BJ (cell line): ENCODE measurements at regions not wholly inside any gene's neighbourhood (a gene's known extent, or its start where the extent isn't known, plus 50 kb on each side); places are given as distances from the start of the nearest gene placed in this dataset.

Source experiments
- CTCF ChIA-PET: fragments of 350-600 bp; formaldehyde crosslinking; extraction: SDS; loops from one replicate; lab custom pipeline; 2021; ENCODE audit warnings: antibody characterized with exemption, inconsistent platforms; lab: Yijun Ruan, JAX
- POLR2A ChIA-PET: fragments of 300-600 bp; sonication (Branson Sonifier 250); formaldehyde crosslinking; extraction: SDS; loops from one replicate; lab custom pipeline; 2021; ENCODE audit warnings: antibody characterized with exemption; lab: Charles Lee
- DNase-seq: peaks from one replicate; pipeline ENCODE4 v3.0.0-alpha.2; 2011; ENCODE audit warnings: low read depth
- H3K27me3 ChIP-seq: 2 replicates; pipeline ENCODE4 v1.6.0; 2011; ENCODE audit warnings: low read length; ENCODE audit not compliant: control insufficient read depth, insufficient read depth
- H3K36me3 ChIP-seq: 2 replicates; pipeline ENCODE4 v1.5.1; 2011; ENCODE audit warnings: low read length; ENCODE audit not compliant: control insufficient read depth, insufficient read depth
- H3K4me3 ChIP-seq: 2 replicates; pipeline ENCODE4 v1.5.1; 2011; ENCODE audit warnings: low read depth, mild to moderate bottlenecking, control low read depth, low read length
- TF ChIP-seq, protein P1 (sequence below): IDR thresholded peaks from 2 replicates; pipeline ENCODE4 v1.5.1; 2011; ENCODE audit warnings: low read depth, mild to moderate bottlenecking, control low read depth, inconsistent platforms, low read length, moderate library complexity; ENCODE audit not compliant: insufficient read depth

DNA sequence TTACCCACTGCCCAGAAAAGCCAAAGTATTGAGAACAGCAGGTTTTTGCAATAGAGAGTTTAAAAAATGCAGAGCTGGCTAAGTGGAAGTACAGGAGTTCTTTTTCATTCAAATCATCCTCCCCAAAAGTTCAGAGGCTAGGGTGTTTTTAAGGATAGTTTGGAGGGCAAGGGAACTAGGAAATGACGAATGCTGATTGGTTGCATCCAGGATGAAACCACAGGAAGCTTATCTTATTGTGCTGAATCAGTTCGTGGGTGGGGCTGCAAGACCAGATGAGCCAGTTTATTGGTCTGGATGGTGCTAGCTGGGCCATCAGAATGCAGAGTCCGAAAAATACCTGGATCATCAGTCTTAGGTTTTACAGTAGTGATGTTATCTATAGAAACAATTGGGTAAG lies 1427.1 kb downstream of the LRRC4C start:
- POLR2A ChIA-PET, result no interaction called here
- TF ChIP-seq, protein P1, sequence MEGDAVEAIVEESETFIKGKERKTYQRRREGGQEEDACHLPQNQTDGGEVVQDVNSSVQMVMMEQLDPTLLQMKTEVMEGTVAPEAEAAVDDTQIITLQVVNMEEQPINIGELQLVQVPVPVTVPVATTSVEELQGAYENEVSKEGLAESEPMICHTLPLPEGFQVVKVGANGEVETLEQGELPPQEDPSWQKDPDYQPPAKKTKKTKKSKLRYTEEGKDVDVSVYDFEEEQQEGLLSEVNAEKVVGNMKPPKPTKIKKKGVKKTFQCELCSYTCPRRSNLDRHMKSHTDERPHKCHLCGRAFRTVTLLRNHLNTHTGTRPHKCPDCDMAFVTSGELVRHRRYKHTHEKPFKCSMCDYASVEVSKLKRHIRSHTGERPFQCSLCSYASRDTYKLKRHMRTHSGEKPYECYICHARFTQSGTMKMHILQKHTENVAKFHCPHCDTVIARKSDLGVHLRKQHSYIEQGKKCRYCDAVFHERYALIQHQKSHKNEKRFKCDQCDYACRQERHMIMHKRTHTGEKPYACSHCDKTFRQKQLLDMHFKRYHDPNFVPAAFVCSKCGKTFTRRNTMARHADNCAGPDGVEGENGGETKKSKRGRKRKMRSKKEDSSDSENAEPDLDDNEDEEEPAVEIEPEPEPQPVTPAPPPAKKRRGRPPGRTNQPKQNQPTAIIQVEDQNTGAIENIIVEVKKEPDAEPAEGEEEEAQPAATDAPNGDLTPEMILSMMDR, result no peak
- no peak overlapping the region for H3K4me3 ChIP-seq
- H3K27me3 ChIP-seq, result no peaks in the 10 kb centered on the region
- DNase-seq, result no peak
- CTCF ChIA-PET, result no interaction called here
- no peaks in the 10 kb centered on the region for H3K36me3 ChIP-seq

DNA sequence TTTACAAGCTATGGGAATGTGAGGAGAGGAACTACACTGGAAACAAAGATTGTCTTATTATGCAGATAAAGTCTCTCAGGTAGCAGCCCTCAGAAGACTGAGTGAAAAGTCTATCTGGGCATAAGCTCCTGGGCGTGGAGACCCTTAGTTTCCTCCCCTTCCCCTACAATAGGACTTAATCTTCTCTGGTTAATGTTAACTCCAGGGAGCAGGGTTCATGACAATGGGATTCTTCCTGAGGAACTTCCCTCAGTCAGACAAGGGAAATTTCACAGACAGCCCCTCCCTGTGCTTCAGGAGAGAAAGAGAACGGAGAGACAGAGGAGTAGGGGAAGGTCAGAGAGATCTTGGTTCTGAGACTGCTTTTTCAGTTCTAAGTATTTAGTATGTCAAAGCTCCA lies 1428.6 kb downstream of the LRRC4C start:
- DNase-seq, result no peak
- H3K4me3 ChIP-seq, result no peak overlapping the region
- CTCF ChIA-PET, result no interaction called here
- POLR2A ChIA-PET, result no interaction called here
- TF ChIP-seq, protein P1, result no peak
- H3K36me3 ChIP-seq, result no peaks in the 10 kb centered on the region
- H3K27me3 ChIP-seq, result no peaks in the 10 kb centered on the region

DNA sequence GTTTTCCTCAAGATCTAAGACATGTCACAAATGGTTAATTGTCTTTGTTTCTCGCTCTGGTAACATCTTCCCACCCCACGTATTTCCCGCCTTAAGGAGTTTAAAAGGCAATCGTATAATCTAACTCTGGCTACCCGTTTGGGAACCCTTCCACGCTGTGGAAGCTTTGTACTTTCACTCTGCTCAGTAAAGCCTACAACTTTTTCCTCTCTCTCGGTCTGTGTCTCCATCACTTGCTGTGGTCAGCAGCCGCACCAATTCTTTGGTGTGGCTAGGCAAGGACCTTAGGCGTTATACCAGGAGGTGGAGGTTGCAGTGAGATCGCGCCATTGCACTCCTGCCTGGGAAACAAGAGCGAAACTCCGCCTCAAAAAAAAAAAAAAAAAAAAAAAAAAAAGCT lies 1430.1 kb downstream of the LRRC4C start:
- ChIA-PET CTCF (no interaction called here), POLR2A (no interaction called here)

DNA sequence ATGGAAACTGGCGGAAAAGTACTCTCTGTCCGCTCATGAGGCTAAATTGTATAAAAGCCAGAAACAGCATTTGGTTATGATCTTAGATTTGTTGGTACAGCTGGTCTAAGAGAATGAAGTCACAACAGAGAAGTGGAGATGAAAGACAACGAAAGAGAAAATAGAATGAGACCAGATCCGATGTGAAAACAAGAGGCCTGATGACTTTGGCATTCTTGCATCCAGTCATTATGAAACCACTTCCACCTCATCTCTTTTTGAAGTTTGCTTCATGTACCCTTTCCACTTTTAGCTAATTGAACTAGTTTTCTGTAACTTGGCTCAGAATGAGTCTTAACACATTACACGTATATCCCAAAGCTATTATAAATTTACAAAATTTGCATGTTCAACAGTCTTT lies 1431.7 kb downstream of the LRRC4C start:
- CTCF ChIA-PET, result no interaction called here
- Histone ChIP-seq H3K4me3 (no peak overlapping the region), H3K36me3 (no peaks in the 10 kb centered on the region), H3K27me3 (no peaks in the 10 kb centered on the region)
- TF ChIP-seq, protein P1, result no peak
- POLR2A ChIA-PET, result no interaction called here
- no peak for DNase-seq

More for the DNA sequence above, 1430.1 kb downstream of the LRRC4C start:
- no peak for DNase-seq
- no peaks in the 10 kb centered on the region for H3K27me3 ChIP-seq
- H3K4me3 ChIP-seq, result no peak overlapping the region
- TF ChIP-seq, protein P1, result no peak
- H3K36me3 ChIP-seq, result no peaks in the 10 kb centered on the region

DNA sequence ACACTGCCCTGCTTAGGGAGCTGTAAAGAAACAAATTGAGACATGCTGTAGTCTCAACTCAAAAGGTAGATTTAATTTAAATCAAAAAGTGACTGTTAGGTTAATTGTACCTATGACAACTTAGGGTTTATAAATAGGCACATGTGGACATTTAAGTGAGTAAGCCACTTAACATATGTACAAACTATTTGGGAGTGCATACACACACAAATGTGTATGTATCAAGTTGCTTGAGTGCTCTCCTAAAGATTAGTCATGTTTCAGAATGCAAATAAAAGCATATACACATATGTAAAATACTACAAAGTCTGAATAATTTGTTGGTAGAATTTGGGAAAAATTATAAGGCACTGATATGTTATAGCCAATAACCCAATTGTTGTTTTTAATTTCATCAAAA lies 1435.7 kb downstream of the LRRC4C start:
- TF ChIP-seq, protein P1, result no peak
- no peak overlapping the region for H3K4me3 ChIP-seq
- H3K27me3 ChIP-seq, result no peaks in the 10 kb centered on the region
- no peak for DNase-seq
- ChIA-PET CTCF (no interaction called here), POLR2A (no interaction called here)
- H3K36me3 ChIP-seq, result no peaks in the 10 kb centered on the region
